Endothelial cell of umbilical vein (primary cell): ENCODE measurements at regions not wholly inside any gene's neighbourhood (a gene's known extent, or its start where the extent isn't known, plus 50 kb on each side); places are given as distances from the start of the nearest gene placed in this dataset.

ENCODE experiments used
- BruUV-seq: library from RNA; stranded (reverse); fragments of 400-500 nt; replicated peaks from 2 replicates; lab custom pipeline; 2021; lab: Mats Ljungman, UMichigan
- CTCF ChIA-PET: fragments of 300-600, 350-600 bp; sonication (Branson Sonifier 250); formaldehyde crosslinking; loops from one replicate; lab custom pipeline; 2021; ENCODE audit warnings: antibody characterized with exemption, inconsistent platforms; lab: Charles Lee
- POLR2A ChIA-PET: fragments of 300-600, 350-600 bp; sonication (Branson Sonifier 250); formaldehyde crosslinking; loops from one replicate; lab custom pipeline; 2021; ENCODE audit warnings: antibody characterized with exemption, inconsistent platforms; lab: Charles Lee
- DNase-seq: peaks from one replicate; pipeline ENCODE4 v3.0.0-alpha.2; 2011; ENCODE audit warnings: low read depth, low spot score
- FAIRE-seq: peaks from 2 replicates; lab custom pipeline; 2011; peaks lifted over from hg19 to GRCh38; lab: Jason Lieb, UNC
- H2AFZ ChIP-seq: 2 replicates; pipeline ENCODE4 v1.6.0; 2012; ENCODE audit warnings: low read depth, low read length, control low read depth, inconsistent platforms
- H3K27ac ChIP-seq: 2 replicates; pipeline ENCODE4 v1.5.1; 2011; ENCODE audit warnings: low read depth, mild to moderate bottlenecking, control low read depth, low read length, moderate library complexity; ENCODE audit not compliant: insufficient read depth
- H3K27me3 ChIP-seq, 2 experiments: 2 replicates each; pipeline versions ENCODE4 v1.6.0 to v1.6.1; 2011; ENCODE audit warnings: low read length in 2 of 2, mixed read lengths in 1 of 2; ENCODE audit not compliant: control insufficient read depth in 2 of 2, insufficient read depth in 2 of 2
- H3K36me3 ChIP-seq, 2 experiments: 2 replicates in 1 of 2; 3 replicates in 1 of 2; pipeline ENCODE4 v1.5.1; 2011; ENCODE audit warnings: low read length in 2 of 2, mild to moderate bottlenecking in 1 of 2, moderate library complexity in 1 of 2; ENCODE audit not compliant: control insufficient read depth in 2 of 2, insufficient read depth in 2 of 2; ENCODE audit errors: extremely low read depth in 1 of 2
- H3K4me1 ChIP-seq: 3 replicates; pipeline ENCODE4 v1.5.1; 2011; ENCODE audit warnings: mild to moderate bottlenecking, low read length; ENCODE audit not compliant: control insufficient read depth, insufficient read depth; ENCODE audit errors: extremely low read depth
- H3K4me2 ChIP-seq: 2 replicates; pipeline ENCODE4 v1.6.1; 2011; ENCODE audit warnings: low read length, control low read depth, mixed read lengths; ENCODE audit not compliant: insufficient read depth
- H3K4me3 ChIP-seq, 3 experiments: fragments of 200-600 bp in 1 of 3; sonication (generic), shearing (Covaris generic) in 1 of 3; replicated peaks in 1 of 3; 2 replicates each; pipeline ENCODE4 v1.5.1; 2011 to 2016; ENCODE audit warnings: control low read depth in 3 of 3, low read length in 3 of 3, mild to moderate bottlenecking in 2 of 3, inconsistent platforms in 1 of 3, low read depth in 1 of 3, moderate library complexity in 1 of 3; ENCODE audit not compliant: insufficient read depth in 1 of 3
- H3K79me2 ChIP-seq: 2 replicates; pipeline ENCODE4 v1.6.0; 2012; ENCODE audit warnings: low read length, inconsistent platforms; ENCODE audit not compliant: control insufficient read depth, insufficient read depth
- H3K9ac ChIP-seq: replicated peaks from 2 replicates; pipeline ENCODE3; 2011; ENCODE audit warnings: low read length, control low read depth; ENCODE audit not compliant: insufficient read depth; ENCODE audit errors: extremely low read depth
- H3K9me1 ChIP-seq: replicated peaks from 3 replicates; pipeline ENCODE4 v1.6.0; 2011; ENCODE audit warnings: mild to moderate bottlenecking, low read length; ENCODE audit not compliant: control insufficient read depth, insufficient read depth; ENCODE audit errors: extremely low read depth
- H3K9me3 ChIP-seq: replicated peaks from 2 replicates; pipeline ENCODE4 v1.5.1; 2012; ENCODE audit warnings: low read length, inconsistent platforms; ENCODE audit not compliant: control insufficient read depth, insufficient read depth
- H4K20me1 ChIP-seq: replicated peaks from 2 replicates; pipeline ENCODE3; 2011; ENCODE audit warnings: mild to moderate bottlenecking, low read length; ENCODE audit not compliant: control insufficient read depth, insufficient read depth; ENCODE audit errors: extremely low read depth
- CTCF ChIP-seq, 2 donors: IDR thresholded peaks; 1 replicate in 1 of 2; 2 replicates in 1 of 2; pipeline ENCODE4 v1.5.1; 2011; ENCODE audit warnings: low read length in 2 of 2, mild to moderate bottlenecking in 2 of 2, moderate library complexity in 2 of 2, control low read depth in 1 of 2, inconsistent platforms in 1 of 2, low read depth in 1 of 2; ENCODE audit not compliant: insufficient read depth in 1 of 2; ENCODE audit errors: extremely low read depth in 1 of 2
- EZH2 ChIP-seq: IDR thresholded peaks from 2 replicates; pipeline ENCODE4 v1.6.1; 2012; ENCODE audit warnings: borderline replicate concordance, low read depth, mild to moderate bottlenecking, moderate library complexity, low read length, inconsistent platforms; ENCODE audit not compliant: severe bottlenecking
- FOS ChIP-seq: IDR thresholded peaks from 2 replicates; pipeline ENCODE4 v1.6.1; 2011; ENCODE audit warnings: mild to moderate bottlenecking, low read length, moderate library complexity, borderline replicate concordance; ENCODE audit not compliant: insufficient read depth
- GATA2 ChIP-seq: IDR thresholded peaks from 2 replicates; pipeline ENCODE4 v1.7.0; 2011; ENCODE audit warnings: low read depth, mild to moderate bottlenecking, moderate library complexity, mixed read lengths, low read length; ENCODE audit not compliant: insufficient read length, insufficient read depth
- JUN ChIP-seq: IDR thresholded peaks from 2 replicates; pipeline ENCODE4 v1.6.1; 2011; ENCODE audit warnings: borderline replicate concordance, low read depth; ENCODE audit not compliant: insufficient read length, insufficient read depth
- MAX ChIP-seq: IDR thresholded peaks from 2 replicates; pipeline ENCODE4 v1.6.1; 2011; ENCODE audit not compliant: insufficient read depth, insufficient read length
- MYC ChIP-seq: IDR thresholded peaks from one replicate; pipeline ENCODE4 v1.6.1; 2011; ENCODE audit warnings: mild to moderate bottlenecking, low read depth, low read length
- POLR2A ChIP-seq: IDR thresholded peaks from 2 replicates; pipeline ENCODE4 v1.6.1; 2012; ENCODE audit warnings: low read depth, mild to moderate bottlenecking, control low read depth, low read length
- POLR2AphosphoS5 ChIP-seq: IDR thresholded peaks from 2 replicates; pipeline ENCODE4 v1.6.1; 2012; ENCODE audit warnings: low read depth, mild to moderate bottlenecking, control low read depth, low read length, moderate library complexity; ENCODE audit not compliant: insufficient read depth
- dilution Hi-C: fragments of 300-500 bp; cut with MboI; formaldehyde crosslinking; loops from one replicate; pipeline ENCODE4 v1.15.0; 2019; ENCODE audit warnings: low sequenced_read_pairs; ENCODE audit not compliant: extremely low pct_ligation_motif_present
- intact Hi-C: fragments of 100-400 bp; cut with micrococcal nuclease; formaldehyde crosslinking; loops from one replicate; pipeline ENCODE4 v1.10.0; 2022

DNA sequence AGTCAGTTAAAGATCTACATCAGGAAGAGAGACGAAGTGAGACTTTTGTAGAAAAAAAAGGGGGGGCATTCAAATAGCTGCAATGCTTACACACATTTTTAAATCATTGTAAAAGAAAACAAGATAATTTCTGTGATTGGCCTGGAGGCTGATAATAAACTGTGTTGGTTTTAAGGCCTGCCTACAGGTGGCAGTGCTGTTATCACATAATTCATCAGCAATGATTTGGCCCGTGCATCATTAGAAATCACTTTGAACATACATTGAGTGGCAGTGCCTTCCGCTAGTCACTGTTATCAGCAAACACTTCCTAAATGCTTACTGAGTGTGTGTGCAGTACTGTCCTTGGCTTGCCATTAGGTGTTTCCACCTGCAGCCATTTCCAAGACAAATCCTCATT lies 831.9 kb downstream of the TRIML1 start:
- no TSS peak for BruUV-seq
- no peak overlapping the region for H3K27ac ChIP-seq
- intact Hi-C loops: no loop called here
- H3K27me3 ChIP-seq: no peaks in the 10 kb centered on the region
- H3K4me3 ChIP-seq: no peak overlapping the region
- TF ChIP-seq GATA2 (no peak), FOS (no peak), CTCF (IDR thresholded peaks at IDR 0.05; ENCODE audit: extremely low read depth in 1 of 2, insufficient read depth in 1 of 2, low read depth in 1 of 2, low read length in 2 of 2) (no peak), POLR2A (no peak), MYC (no peak), MAX (no peak), EZH2 (no peak), POLR2AphosphoS5 (no peak), JUN (no peak)
- CTCF ChIA-PET: interaction anchor here (0.7 kb wide), 1 partner anchor 163 kb away, joined by 4 read pairs; no protein-coding TSS in a partner anchor
- POLR2A ChIA-PET: no interaction called here
- no peaks in the 10 kb centered on the region for H3K36me3 ChIP-seq
- H2AFZ ChIP-seq: no peak overlapping the region
- H3K9ac ChIP-seq: no peak overlapping the region
- no peak for DNase-seq
- no peak for FAIRE-seq
- H3K4me2 ChIP-seq: no peak overlapping the region
- no peaks in the 10 kb centered on the region for H3K9me1 ChIP-seq
- H3K9me3 ChIP-seq: peaks cover 4% of the 10 kb centered on the region
- dilution Hi-C loops: no loop called here
- H3K79me2 ChIP-seq: no peaks in the 10 kb centered on the region
- H4K20me1 ChIP-seq: no peaks in the 10 kb centered on the region
- H3K4me1 ChIP-seq: no peaks in the 10 kb centered on the region
